Kidney (tissue), 13 donors: ENCODE measurements at regions not wholly inside any gene's neighbourhood (a gene's known extent, or its start where the extent isn't known, plus 50 kb on each side); places are given as distances from the start of the nearest gene placed in this dataset.

Source experiments
- DNase-seq, 5 donors: peaks; one replicate each; pipeline ENCODE4 v3.0.0-alpha.2; 2013 to 2020
- FAIRE-seq: peaks from 2 replicates; lab custom pipeline; 2012; peaks lifted over from hg19 to GRCh38; lab: Jason Lieb, UNC
- H3K27ac ChIP-seq, 2 donors: one replicate each; pipeline ENCODE4 v1.7.0; 2013; ENCODE audit warnings: low read depth in 2 of 2, low read length in 2 of 2, inconsistent platforms in 1 of 2
- H3K27me3 ChIP-seq: one replicate; pipeline ENCODE4 v1.7.1; 2013; ENCODE audit warnings: low read length, inconsistent platforms; ENCODE audit not compliant: control insufficient read depth, insufficient read depth
- H3K36me3 ChIP-seq, 3 donors: one replicate each; pipeline versions ENCODE4 v1.7.0 to v1.7.1; 2013; ENCODE audit warnings: low read length in 3 of 3, control low read depth in 1 of 3, inconsistent platforms in 1 of 3; ENCODE audit not compliant: insufficient read depth in 3 of 3, control insufficient read depth in 2 of 3
- H3K4me1 ChIP-seq, 3 donors: one replicate each; pipeline versions ENCODE4 v1.7.0 to v1.7.1; 2013; ENCODE audit warnings: low read length in 3 of 3, inconsistent platforms in 1 of 3, low read depth in 1 of 3; ENCODE audit not compliant: control insufficient read depth in 2 of 3, insufficient read depth in 2 of 3
- H3K4me3 ChIP-seq, 3 donors: one replicate each; pipeline versions ENCODE4 v1.7.0 to v1.8.1; 2013; ENCODE audit warnings: low read length in 3 of 3, control low read depth in 1 of 3, inconsistent platforms in 1 of 3
- H3K9ac ChIP-seq, 3 donors: one replicate each; pipeline versions ENCODE4 v1.7.0 to v1.7.1; 2013; ENCODE audit warnings: low read length in 3 of 3, control low read depth in 1 of 3, inconsistent platforms in 1 of 3
- H3K9me3 ChIP-seq, 3 donors: one replicate each; pipeline versions ENCODE4 v1.7.0 to v1.7.1; 2013; ENCODE audit warnings: low read length in 3 of 3, control low read depth in 1 of 3, inconsistent platforms in 1 of 3; ENCODE audit not compliant: control insufficient read depth in 2 of 3, insufficient read depth in 1 of 3
- CTCF ChIP-seq: IDR thresholded peaks from 3 replicates; pipeline ENCODE4 v1.5.1; 2012; ENCODE audit warnings: mild to moderate bottlenecking, moderate library complexity, borderline replicate concordance; ENCODE audit not compliant: insufficient read depth; ENCODE audit errors: extremely low read depth
- intact Hi-C: fragments of 100-400 bp; cut with DNase I; formaldehyde crosslinking; loops from one replicate; pipeline ENCODE4 v1.11.1; 2022
- donor health status: control.
- donor health status: control.
- donor health status: control.
- donor health status: control.
- donor health status: control.
- donor health status: DM: yes; HTN: yes; CAD: no.
- donor health status: Normal renal cell carcinoma (clear cell type).

- H3K9ac ChIP-seq: no peak overlapping the region
- H3K4me1 ChIP-seq: peaks cover 0 to 7% (median 0%) of the 10 kb centered on the region in 3 donors
- intact Hi-C loops: no loop called here
- H3K27me3 ChIP-seq: no peaks in the 10 kb centered on the region
- no peaks in the 10 kb centered on the region for H3K36me3 ChIP-seq
- no peak overlapping the region for H3K4me3 ChIP-seq
- DNase-seq (no peak), FAIRE-seq (no peak)
- TF ChIP-seq CTCF: no peak
- peaks cover 0 to 3% (median 0%) of the 10 kb centered on the region in 3 donors for H3K9me3 ChIP-seq
- H3K27ac ChIP-seq: no peak overlapping the region
Observed at GRCh38 chr3:170799009-170799408, 71.0 kb downstream of the RPL22L1 start.

- no peak for TF ChIP-seq CTCF
- FAIRE-seq: no peak
- Histone ChIP-seq H3K4me3 (no peak overlapping the region), H3K27ac (no peak overlapping the region), H3K27me3 (no peaks in the 10 kb centered on the region), H3K9ac (no peak overlapping the region), H3K4me1 (peaks cover 0 to 7% (median 0%) of the 10 kb centered on the region in 3 donors), H3K9me3 (peaks cover 0 to 3% (median 0%) of the 10 kb centered on the region in 3 donors), H3K36me3 (no peaks in the 10 kb centered on the region)
- intact Hi-C loops: no loop called here
- DNase-seq: no peak
Observed at GRCh38 chr3:170797685-170798084, 72.3 kb downstream of the RPL22L1 start.

GRCh38 chr3:170792471-170792870, 77.5 kb downstream of the RPL22L1 start:
- FAIRE-seq: no peak

More at GRCh38 chr3:170792471-170792870, 77.5 kb downstream of the RPL22L1 start:
- intact Hi-C loops: no loop called here
- no peaks in the 10 kb centered on the region for H3K27me3 ChIP-seq
- H3K27ac ChIP-seq: no peak overlapping the region
- no peak for TF ChIP-seq CTCF
- DNase-seq: no peak
- no peak overlapping the region for H3K9ac ChIP-seq
- H3K36me3 ChIP-seq: no peaks in the 10 kb centered on the region
- peaks cover 0 to 3% (median 0%) of the 10 kb centered on the region in 3 donors for H3K9me3 ChIP-seq
- no peak overlapping the region for H3K4me3 ChIP-seq
- no peaks in the 10 kb centered on the region for H3K4me1 ChIP-seq
